NCI-H345 (cell line): ENCODE measurements at regions not wholly inside any gene's neighbourhood (a gene's known extent, or its start where the extent isn't known, plus 50 kb on each side); places are given as distances from the start of the nearest gene placed in this dataset.
A peak's percentile ranks its signal among the peaks of the same experiment; 100 is the strongest.
"Not testable (repeated sequence)": the region's sequence is repeated elsewhere in the genome, so short reads cannot be mapped to it uniquely, and the experiment has no call there.

Source experiments
- DNase-seq: peaks from one replicate; lab custom pipeline; 2025; lab: John Stamatoyannopoulos, UW

GRCh38 chrX:8105531-8105930 is 65.5 kb downstream of the VCX2 start:
- no peak for DNase-seq

- no peak for DNase-seq
Measured at GRCh38 chrX:8103655-8104054, 67.4 kb downstream of the VCX2 start.

- DNase-seq: no peak
Measured at GRCh38 chrX:8091510-8091909, 79.6 kb downstream of the VCX2 start.

- no peak for DNase-seq
Measured at GRCh38 chrX:8090906-8091305, 80.2 kb downstream of the VCX2 start.

DNA sequence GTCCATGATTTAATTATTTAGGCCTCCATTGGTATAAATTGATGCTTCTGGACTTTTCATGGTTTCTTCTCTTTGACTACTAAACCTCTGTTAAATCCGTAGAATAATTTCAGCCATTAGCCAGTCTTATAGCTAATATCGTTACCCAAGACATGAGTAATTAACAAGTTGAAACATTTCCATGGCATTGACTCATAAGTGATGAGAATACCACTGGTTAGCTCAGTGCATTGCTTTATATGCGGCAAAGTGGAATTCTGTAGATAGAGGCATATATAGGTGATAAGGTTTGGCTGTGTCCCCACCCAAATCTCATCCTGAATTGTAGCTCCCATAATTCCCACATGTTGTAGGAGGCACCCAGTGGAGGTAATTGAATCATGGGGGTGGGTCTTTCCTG is 80.6 kb downstream of the VCX2 start:
- no peak for DNase-seq

DNA sequence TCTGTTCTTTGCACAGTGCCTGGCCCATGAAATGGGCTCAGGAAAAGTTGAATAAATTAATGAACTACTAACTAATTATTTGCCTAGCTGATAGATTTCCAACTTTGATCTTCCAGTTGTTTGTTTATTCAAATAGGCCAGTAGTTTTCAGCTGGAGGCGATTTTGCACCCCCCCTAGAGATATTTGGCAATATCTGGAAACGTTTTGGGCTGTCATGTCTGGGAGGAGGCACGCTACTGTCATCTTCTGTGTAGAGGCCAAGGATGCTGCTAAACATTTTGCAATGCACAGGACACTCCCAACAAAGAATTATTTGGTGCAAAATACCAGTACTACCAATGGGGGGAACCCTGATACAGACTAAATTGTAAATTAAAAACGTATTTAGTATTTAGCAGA is 81.9 kb downstream of the VCX2 start:
- no peak for DNase-seq

DNA sequence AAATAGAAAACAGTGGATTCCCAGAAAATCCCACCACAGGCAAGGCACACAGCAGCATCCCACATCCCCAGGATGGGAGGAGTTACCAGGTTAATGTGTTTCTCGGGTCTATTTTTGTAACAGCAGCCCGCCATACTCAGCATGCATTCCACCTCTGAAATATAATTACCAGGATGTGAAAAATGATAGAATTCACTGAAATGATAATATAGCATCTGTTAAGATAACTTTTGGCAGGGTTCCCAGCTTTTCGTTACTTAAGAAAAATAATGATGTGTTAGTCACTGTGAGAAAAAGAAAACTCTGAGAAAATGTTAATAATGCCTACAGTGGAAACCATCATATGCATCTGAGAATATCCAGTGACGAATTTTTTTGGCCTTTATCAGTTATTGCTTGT is 87.1 kb downstream of the VCX2 start:
- no peak for DNase-seq

- DNase-seq: no peak
Measured at GRCh38 chrX:8083286-8083685, 87.8 kb downstream of the VCX2 start.

GRCh38 chrX:8075636-8076035 is 95.4 kb downstream of the VCX2 start:
- no peak for DNase-seq

GRCh38 chrX:8067754-8068462 is 103.2 kb downstream of the VCX2 start:
- DNase-seq: peak; percentile 24

DNA sequence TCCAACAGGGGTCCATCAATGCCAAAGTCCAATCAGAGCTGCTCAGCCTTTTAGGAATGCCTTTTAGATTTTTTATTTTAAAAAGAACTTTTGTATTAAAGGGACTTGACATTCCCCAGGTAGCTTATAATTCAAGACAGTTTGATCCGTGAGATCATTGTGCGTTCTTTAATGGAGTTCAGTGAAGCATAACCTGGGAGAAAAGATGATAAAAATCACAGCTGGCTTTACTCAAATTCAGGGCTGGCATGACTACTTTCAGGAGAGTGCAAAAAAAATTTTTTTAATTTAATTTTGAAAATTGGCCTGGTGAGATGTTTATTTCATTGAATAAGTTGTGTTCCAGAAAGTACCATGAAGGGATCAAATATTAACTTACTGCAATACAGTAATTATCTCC is 118.2 kb downstream of the VCX2 start:
- no peak for DNase-seq

DNA sequence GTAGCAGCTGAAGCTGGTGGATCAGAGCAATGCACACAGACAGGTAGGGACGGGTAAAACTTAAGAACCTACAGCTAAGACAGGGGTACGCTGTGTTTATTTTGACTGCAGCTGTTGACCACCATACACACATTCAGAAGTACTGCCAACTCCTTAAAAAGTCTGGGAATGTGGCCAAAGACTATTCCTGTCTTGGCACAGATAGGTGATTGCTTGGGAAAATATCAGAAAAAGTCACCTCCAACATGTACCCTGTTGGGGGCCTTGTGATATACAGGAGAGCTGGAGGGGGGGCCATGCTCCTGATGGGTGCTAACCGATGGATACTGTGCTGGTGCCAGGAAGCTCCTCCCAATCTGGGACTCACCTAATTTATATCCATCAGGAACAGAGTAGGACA is 121.2 kb downstream of the VCX2 start:
- DNase-seq: no peak

- DNase-seq: no peak
Measured at GRCh38 chrX:8048466-8048865, 121.3 kb upstream of the PNPLA4 start.

DNA sequence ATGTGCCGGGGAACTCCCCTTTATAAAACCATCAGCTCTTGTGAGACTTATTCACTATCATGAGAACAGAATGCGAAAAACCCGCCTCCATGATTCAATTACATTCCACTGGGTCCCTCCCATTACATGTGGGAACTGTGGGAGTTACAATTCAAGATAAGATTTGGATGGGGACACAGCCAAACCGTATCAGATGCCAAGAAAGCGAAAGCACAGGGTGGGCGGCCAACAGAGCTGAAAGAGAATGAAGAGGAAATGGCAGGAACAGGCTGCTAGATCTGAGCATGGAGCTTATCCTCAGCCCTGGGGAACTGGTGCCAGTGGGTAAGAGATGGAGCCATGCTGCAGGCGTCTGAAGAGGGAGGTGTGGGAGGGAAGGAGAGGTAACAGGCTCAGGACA is 117.7 kb upstream of the PNPLA4 start:
- no peak for DNase-seq

DNA sequence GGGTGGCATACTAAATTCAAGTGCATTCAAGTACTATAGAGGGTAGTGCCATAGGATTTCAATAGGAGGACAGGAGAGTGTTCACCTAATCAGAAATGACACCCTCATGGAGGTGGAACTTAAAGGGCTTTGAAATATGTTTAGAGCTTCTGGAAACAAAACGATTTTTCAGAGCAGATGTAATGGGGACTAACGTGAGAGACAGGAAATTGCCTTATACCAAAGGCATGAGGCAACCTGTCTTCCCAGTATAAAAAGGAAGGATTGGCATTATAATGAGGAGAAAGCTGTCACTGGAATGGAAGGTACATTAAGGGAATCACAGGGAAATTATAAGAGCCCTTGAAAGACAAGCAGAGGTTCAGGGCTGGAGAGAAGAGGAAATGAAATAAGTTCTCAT is 116.3 kb upstream of the PNPLA4 start:
- no peak for DNase-seq

GRCh38 chrX:8043121-8043520 is 115.9 kb upstream of the PNPLA4 start:
- DNase-seq: no peak

DNA sequence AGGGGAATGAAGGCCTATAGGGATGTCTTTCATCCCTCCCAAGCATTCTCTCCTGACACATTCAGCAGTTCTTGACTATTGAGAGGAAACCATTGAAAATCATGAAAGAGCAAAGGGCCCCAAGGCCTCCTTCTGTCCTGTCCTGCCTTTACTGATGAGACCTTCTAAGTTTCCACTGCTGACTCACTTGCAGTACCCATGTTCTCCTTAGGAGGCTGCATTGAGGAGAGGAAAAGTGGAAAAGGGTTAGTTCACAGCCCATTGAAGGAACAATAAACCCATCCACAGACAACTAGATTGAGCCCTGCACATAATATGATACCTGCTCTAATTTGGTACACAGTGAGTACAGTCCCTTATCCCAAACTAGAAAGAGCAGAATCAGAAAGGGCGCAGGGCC is 115.1 kb upstream of the PNPLA4 start:
- DNase-seq: peak; percentile 47

- not testable (repeated sequence) for DNase-seq
Measured at GRCh38 chrX:8039711-8040110, 112.5 kb upstream of the PNPLA4 start.

DNA sequence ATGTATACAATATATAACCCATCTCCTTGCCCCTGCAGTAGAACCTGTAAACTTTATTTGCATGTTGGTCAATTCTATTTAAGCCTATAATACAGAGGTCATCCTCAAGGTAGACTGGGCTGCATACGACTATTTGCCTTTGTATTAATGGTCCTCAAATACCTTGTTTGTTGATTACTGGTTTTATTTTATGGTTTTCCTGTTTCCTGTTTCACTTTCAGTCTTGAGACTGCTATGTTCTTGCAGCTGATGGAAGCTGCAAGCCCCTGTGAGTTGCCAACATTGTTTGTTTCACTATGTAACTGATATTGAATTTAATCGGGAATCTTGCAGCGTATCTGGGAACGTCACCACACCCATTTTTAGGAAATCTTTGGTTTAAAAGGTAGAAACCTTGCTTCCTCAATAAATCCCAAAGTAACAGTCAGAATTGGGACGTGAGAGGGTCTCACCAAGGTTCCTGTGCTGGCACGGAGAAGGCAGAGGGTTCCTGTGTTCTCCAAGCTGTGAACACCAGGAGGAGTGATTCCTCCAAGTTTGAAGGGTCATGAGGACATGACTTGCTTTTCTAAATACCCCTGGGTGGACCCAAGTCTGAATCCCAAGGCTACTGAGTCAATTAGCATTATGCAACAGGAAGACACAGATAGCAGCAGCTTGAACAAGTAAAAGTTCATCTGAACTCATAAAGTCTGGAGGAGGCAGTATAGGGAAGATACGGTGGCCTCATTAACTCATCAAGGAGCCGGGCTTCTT is 110.6 kb upstream of the PNPLA4 start:
- no peak for DNase-seq

DNA sequence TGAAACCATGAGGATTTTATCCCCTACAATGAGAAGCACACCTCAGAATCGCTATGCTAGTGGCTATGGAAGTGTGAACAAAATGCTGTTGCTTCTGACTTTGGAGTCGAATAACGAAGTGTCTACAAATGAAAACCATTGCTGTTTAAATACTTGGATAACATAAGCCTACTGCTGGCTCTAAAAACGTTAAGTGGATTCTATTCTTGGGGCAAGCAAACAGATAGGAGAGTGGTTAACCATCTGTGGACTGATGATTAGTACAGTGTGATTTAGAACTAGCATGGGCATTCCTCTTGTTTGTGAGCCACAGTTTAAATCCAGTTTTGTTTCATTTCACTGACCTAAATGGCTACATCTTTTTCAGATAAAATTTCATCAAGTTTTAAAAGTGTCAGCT is 109.7 kb upstream of the PNPLA4 start:
- DNase-seq: peak; percentile 22

DNA sequence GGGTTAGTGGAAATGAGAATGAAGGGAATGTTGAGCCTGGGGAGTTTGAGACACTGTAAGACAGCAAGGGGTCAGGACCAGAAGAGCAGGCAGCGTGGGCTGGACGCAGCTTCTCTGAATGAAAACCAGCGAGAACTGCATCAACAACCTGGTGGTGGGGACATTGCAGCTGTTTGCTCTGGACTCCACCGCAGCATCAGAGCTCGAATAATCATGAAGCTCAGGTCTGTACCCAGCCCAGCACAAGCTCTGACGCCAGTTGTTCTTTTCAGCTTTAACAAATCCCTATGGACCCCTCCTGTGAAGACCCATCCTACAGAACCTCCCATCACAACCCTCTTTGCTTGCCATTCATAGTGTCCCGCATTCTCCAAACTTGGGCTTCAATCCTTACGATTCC is 106.8 kb upstream of the PNPLA4 start:
- no peak for DNase-seq

GRCh38 chrX:8033175-8033574 is 106.0 kb upstream of the PNPLA4 start:
- no peak for DNase-seq

GRCh38 chrX:8030361-8030760 is 103.1 kb upstream of the PNPLA4 start:
- no peak for DNase-seq

DNA sequence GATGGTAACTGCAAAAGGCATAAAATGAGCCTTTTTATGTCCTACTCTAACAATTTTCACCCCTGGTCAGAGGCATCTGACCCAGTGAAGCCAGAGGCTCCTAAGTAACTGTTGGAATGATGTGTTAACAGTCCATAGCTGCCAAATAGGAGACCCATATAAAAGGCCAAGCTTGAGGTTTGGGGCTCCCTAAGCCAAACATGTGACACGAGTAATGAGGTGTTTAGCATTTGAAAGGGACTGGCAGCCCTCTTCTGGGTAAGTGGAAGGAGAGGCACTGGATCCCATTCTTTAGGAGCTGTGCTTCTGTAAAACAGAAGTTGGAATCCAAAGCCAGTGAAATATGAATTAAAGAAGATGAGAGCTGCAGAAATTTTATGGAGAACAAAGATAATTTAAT is 100.6 kb upstream of the PNPLA4 start:
- no peak for DNase-seq
